Natural killer cell (primary cell): ENCODE measurements at regions not wholly inside any gene's neighbourhood (a gene's known extent, or its start where the extent isn't known, plus 50 kb on each side); places are given as distances from the start of the nearest gene placed in this dataset.

Experiments
- ATAC-seq, 3 donors: fragments of 150-1000 bp in 2 of 3; fragments of 200-7000 bp in 1 of 3; cut with Tn5 transposase; 1 replicate in 1 of 3; 2 replicates in 2 of 3; pipeline ENCODE4 v1.10.0; 2021; ENCODE audit warnings: mild to moderate bottlenecking in 2 of 3, moderate library complexity in 2 of 3
- DNase-seq, 2 donors: peaks; one replicate each; pipeline versions ENCODE4 v3.0.0 to v3.0.0-alpha.2; 2013 to 2021; ENCODE audit warnings: mixed read lengths in 1 of 2
- H3K27ac ChIP-seq: one replicate; pipeline ENCODE4 v1.5.1; 2013; ENCODE audit warnings: mild to moderate bottlenecking, low read length
- H3K27me3 ChIP-seq: one replicate; pipeline ENCODE4 v1.6.1; 2013; ENCODE audit warnings: low read length; ENCODE audit not compliant: control insufficient read depth, insufficient read depth
- H3K36me3 ChIP-seq: one replicate; pipeline ENCODE4 v1.6.1; 2013; ENCODE audit warnings: low read length; ENCODE audit not compliant: control insufficient read depth, insufficient read depth
- H3K4me1 ChIP-seq: one replicate; pipeline ENCODE4 v1.6.1; 2013; ENCODE audit warnings: low read length; ENCODE audit not compliant: control insufficient read depth, insufficient read depth
- H3K4me3 ChIP-seq: one replicate; pipeline ENCODE4 v1.5.1; 2013; ENCODE audit warnings: low read length
- H3K9me3 ChIP-seq: one replicate; pipeline ENCODE4 v1.6.1; 2013; ENCODE audit warnings: low read length; ENCODE audit not compliant: control insufficient read depth, insufficient read depth
- H3K27ac Mint-ChIP-seq, 2 donors: one replicate each; pipeline ENCODE4 v1.8.0; 2022; ENCODE audit warnings: mild to moderate bottlenecking in 2 of 2, mixed read lengths in 2 of 2, moderate library complexity in 1 of 2
- H3K27me3 Mint-ChIP-seq, 2 donors: one replicate each; pipeline ENCODE4 v1.8.0; 2022; ENCODE audit warnings: low read depth in 2 of 2, mixed read lengths in 2 of 2
- H3K36me3 Mint-ChIP-seq: one replicate; pipeline ENCODE4 v1.8.0; 2022; ENCODE audit warnings: mixed read lengths
- H3K4me1 Mint-ChIP-seq, 2 donors: one replicate each; pipeline ENCODE4 v1.8.0; 2022; ENCODE audit warnings: mixed read lengths in 2 of 2
- H3K4me3 Mint-ChIP-seq: one replicate; pipeline ENCODE4 v1.8.0; 2022; ENCODE audit warnings: mild to moderate bottlenecking, moderate library complexity, mixed read lengths
- H3K9me3 Mint-ChIP-seq, 2 donors: one replicate each; pipeline ENCODE4 v1.8.0; 2022; ENCODE audit warnings: mixed read lengths in 2 of 2
- CTCF ChIP-seq: fragments of 200-600 bp; IDR thresholded peaks from one replicate; pipeline ENCODE4 v1.8.0; 2022; ENCODE audit warnings: antibody characterized with exemption
- WGBS: methylation state at CpG from one replicate; pipeline ENCODE4 v1.1.7; 2013; ENCODE audit warnings: missing lambda C conversion rate; ENCODE audit not compliant: insufficient coverage; 5-methylcytosine and 5-hydroxymethylcytosine counted together
- intact Hi-C: fragments of 100-400 bp; cut with micrococcal nuclease; formaldehyde crosslinking; loops from one replicate; pipeline ENCODE4 v1.14.2; 2022

- no peak for DNase-seq
- TF ChIP-seq CTCF = no peak
- H3K27me3 Mint-ChIP-seq = no peaks in the 10 kb centered on the region
- intact Hi-C loops = no loop called here
- H3K27me3 ChIP-seq = no peaks in the 10 kb centered on the region
- no peak overlapping the region for H3K27ac ChIP-seq
- no peaks in the 10 kb centered on the region for H3K36me3 ChIP-seq
- H3K27ac Mint-ChIP-seq = no peak overlapping the region
- no peak for ATAC-seq
- no peaks in the 10 kb centered on the region for H3K4me1 ChIP-seq
- no peak overlapping the region for H3K4me3 ChIP-seq
- H3K4me1 Mint-ChIP-seq = no peaks in the 10 kb centered on the region
- no peak overlapping the region for H3K4me3 Mint-ChIP-seq
- peaks cover 29 to 38% of the 10 kb centered on the region in 2 donors for H3K9me3 Mint-ChIP-seq
- no peaks in the 10 kb centered on the region for H3K36me3 Mint-ChIP-seq
- 62% methylated on average over 3 of the region's 3 CpGs for WGBS
- H3K9me3 ChIP-seq = peaks cover 3% of the 10 kb centered on the region
Measured at GRCh38 chr3:166499636-166500035, 662.4 kb upstream of the BCHE start.

GRCh38 chr3:166498446-166498845 lies 661.2 kb upstream of the BCHE start:
- H3K4me3 ChIP-seq = no peak overlapping the region
- H3K27ac Mint-ChIP-seq = no peak overlapping the region
- ATAC-seq (no peak), DNase-seq (no peak)
- H3K27me3 ChIP-seq = no peaks in the 10 kb centered on the region
- intact Hi-C loops = no loop called here
- H3K36me3 ChIP-seq = no peaks in the 10 kb centered on the region
- no peaks in the 10 kb centered on the region for H3K4me1 ChIP-seq
- no peak overlapping the region for H3K27ac ChIP-seq
- H3K27me3 Mint-ChIP-seq = no peaks in the 10 kb centered on the region
- no peaks in the 10 kb centered on the region for H3K9me3 ChIP-seq
- no peaks in the 10 kb centered on the region for H3K4me1 Mint-ChIP-seq
- no peak for TF ChIP-seq CTCF
- H3K36me3 Mint-ChIP-seq = no peaks in the 10 kb centered on the region
- 85% methylated on average over 3 of the region's 3 CpGs for WGBS
- H3K9me3 Mint-ChIP-seq = peaks cover 27 to 35% of the 10 kb centered on the region in 2 donors
- H3K4me3 Mint-ChIP-seq = no peak overlapping the region

GRCh38 chr3:166489826-166490225 lies 652.6 kb upstream of the BCHE start:
- Mint-ChIP-seq H3K4me1 (no peaks in the 10 kb centered on the region), H3K9me3 (peaks cover 9 to 11% of the 10 kb centered on the region in 2 donors), H3K27ac (no peak overlapping the region), H3K4me3 (no peak overlapping the region), H3K27me3 (no peaks in the 10 kb centered on the region), H3K36me3 (no peaks in the 10 kb centered on the region)
- intact Hi-C loops = no loop called here
- no peak for ATAC-seq
- WGBS = 95% methylated on average over 4 of the region's 10 CpGs
- no peak for DNase-seq
- no peak overlapping the region for H3K27ac ChIP-seq
- no peak overlapping the region for H3K4me3 ChIP-seq
- H3K36me3 ChIP-seq = no peaks in the 10 kb centered on the region
- H3K9me3 ChIP-seq = peaks cover 15% of the 10 kb centered on the region
- no peaks in the 10 kb centered on the region for H3K4me1 ChIP-seq
- no peaks in the 10 kb centered on the region for H3K27me3 ChIP-seq
- no peak for TF ChIP-seq CTCF

- WGBS = 90% methylated on average over 5 of the region's 5 CpGs
- Histone ChIP-seq H3K36me3 (no peaks in the 10 kb centered on the region), H3K27ac (no peak overlapping the region), H3K9me3 (peaks cover 15% of the 10 kb centered on the region), H3K27me3 (no peaks in the 10 kb centered on the region), H3K4me3 (no peak overlapping the region), H3K4me1 (no peaks in the 10 kb centered on the region)
- no peak overlapping the region for H3K4me3 Mint-ChIP-seq
- no peak for ATAC-seq
- DNase-seq = no peak
- TF ChIP-seq CTCF = no peak
- no peaks in the 10 kb centered on the region for H3K27me3 Mint-ChIP-seq
- peaks cover 9 to 12% of the 10 kb centered on the region in 2 donors for H3K9me3 Mint-ChIP-seq
- no peaks in the 10 kb centered on the region for H3K4me1 Mint-ChIP-seq
- no peak overlapping the region for H3K27ac Mint-ChIP-seq
- no peaks in the 10 kb centered on the region for H3K36me3 Mint-ChIP-seq
- intact Hi-C loops = no loop called here
Measured at GRCh38 chr3:166488977-166489672, 651.9 kb upstream of the BCHE start.
